HCT116 (cell line): ENCODE measurements at regions not wholly inside any gene's neighbourhood (a gene's known extent, or its start where the extent isn't known, plus 50 kb on each side); places are given as distances from the start of the nearest gene placed in this dataset.

Source experiments
- ATF3 ChIP-seq: IDR thresholded peaks from 2 replicates; pipeline ENCODE4 v1.6.1; 2012
- CEBPB ChIP-seq: IDR thresholded peaks from 2 replicates; pipeline ENCODE4 v1.6.1; 2012; ENCODE audit warnings: low read depth
- CTCF ChIP-seq, 3 experiments: fragments of 200-600 bp in 1 of 3; sonication (generic) in 1 of 3; IDR thresholded peaks in 2 of 3; conservative IDR thresholded peaks in 1 of 3; 2 replicates each; pipeline ENCODE4 v1.5.1; 2012 to 2017; ENCODE audit warnings: low read depth in 2 of 3, low read length in 2 of 3, antibody characterized with exemption in 1 of 3, borderline replicate concordance in 1 of 3, control low read depth in 1 of 3, mild to moderate bottlenecking in 1 of 3, mixed read lengths in 1 of 3, mixed run types in 1 of 3, moderate library complexity in 1 of 3; ENCODE audit not compliant: insufficient read depth in 1 of 3
- EZH2phosphoT487 ChIP-seq: fragments of 200-600 bp; IDR thresholded peaks from 2 replicates; pipeline ENCODE4 v1.6.1; 2018; ENCODE audit warnings: antibody characterized with exemption, borderline replicate concordance
- JUND ChIP-seq: IDR thresholded peaks from 2 replicates; pipeline ENCODE4 v1.6.1; 2012
- MAX ChIP-seq: IDR thresholded peaks from 2 replicates; pipeline ENCODE4 v1.6.1; 2012
- POLR2A ChIP-seq: IDR thresholded peaks from 2 replicates; pipeline ENCODE4 v1.7.0; 2011; ENCODE audit warnings: borderline replicate concordance; ENCODE audit not compliant: insufficient read depth, insufficient read length; ENCODE audit errors: extremely low read depth
- POLR2AphosphoS5 ChIP-seq: IDR thresholded peaks from 2 replicates; pipeline ENCODE4 v1.6.1; 2011; ENCODE audit warnings: mild to moderate bottlenecking, low read depth, low read length, moderate library complexity
- SIN3A ChIP-seq: IDR thresholded peaks from 2 replicates; pipeline ENCODE4 v1.6.1; 2012; ENCODE audit warnings: low read depth
- SP1 ChIP-seq: IDR thresholded peaks from 2 replicates; pipeline ENCODE4 v1.6.1; 2012; ENCODE audit warnings: low read depth
- ZFX ChIP-seq: fragments of 450-650 bp; IDR thresholded peaks from 2 replicates; pipeline ENCODE4 v1.6.1; 2017
- ZNF274 ChIP-seq: fragments of 200-500 bp; sonication (Bioruptor generic); IDR thresholded peaks from 2 replicates; pipeline ENCODE4 v1.6.1; 2014; ENCODE audit warnings: mild to moderate bottlenecking, low read depth, low read length, inconsistent platforms

GRCh38 chr7:16326106-16326505, 95.2 kb downstream of the CRPPA start:
- TF ChIP-seq POLR2A: no peak
- no peak for TF ChIP-seq CTCF (IDR thresholded peaks at IDR 0.05 in 2 of 3, conservative IDR thresholded peaks at IDR 0.05 in 1 of 3; ENCODE audit: borderline replicate concordance in 1 of 3, insufficient read depth in 1 of 3, low read depth in 2 of 3, low read length in 2 of 3)
- no peak for TF ChIP-seq MAX
- TF ChIP-seq JUND: no peak
- TF ChIP-seq ZFX: no peak
- no peak for TF ChIP-seq SIN3A
- TF ChIP-seq ZNF274: no peak
- no peak for TF ChIP-seq CEBPB
- no peak for TF ChIP-seq ATF3
- TF ChIP-seq SP1: no peak
- no peak for TF ChIP-seq POLR2AphosphoS5
- TF ChIP-seq EZH2phosphoT487: no peak
